Astrocyte (in vitro differentiated cells and primary cell): ENCODE measurements at regions not wholly inside any gene's neighbourhood (a gene's known extent, or its start where the extent isn't known, plus 50 kb on each side); places are given as distances from the start of the nearest gene placed in this dataset.

Experiments
- DNase-seq: peaks from one replicate; pipeline ENCODE4 v3.0.0-alpha.2; 2010; ENCODE audit warnings: low read depth
- FAIRE-seq: peaks from 2 replicates; lab custom pipeline; 2011; peaks lifted over from hg19 to GRCh38; lab: Jason Lieb, UNC
- H2AFZ ChIP-seq: 2 replicates; pipeline ENCODE4 v1.6.0; 2012; ENCODE audit warnings: low read depth, low read length, inconsistent platforms
- H3K27ac ChIP-seq: 2 replicates; pipeline ENCODE4 v1.5.1; 2011; ENCODE audit warnings: low read depth, low read length, inconsistent platforms
- H3K27me3 ChIP-seq: 2 replicates; pipeline ENCODE4 v1.6.0; 2011; ENCODE audit warnings: low read length, inconsistent platforms; ENCODE audit not compliant: insufficient read depth
- H3K36me3 ChIP-seq: 2 replicates; pipeline ENCODE4 v1.5.1; 2011; ENCODE audit warnings: low read length, inconsistent platforms; ENCODE audit not compliant: insufficient read depth
- H3K4me1 ChIP-seq: 2 replicates; pipeline ENCODE4 v1.5.1; 2011; ENCODE audit warnings: low read length, inconsistent platforms; ENCODE audit not compliant: insufficient read depth
- H3K4me2 ChIP-seq: 2 replicates; pipeline ENCODE4 v1.6.0; 2012; ENCODE audit warnings: low read length, inconsistent platforms
- H3K4me3 ChIP-seq: 2 replicates; pipeline ENCODE4 v1.5.1; 2011; ENCODE audit warnings: low read depth, mild to moderate bottlenecking, low read length, inconsistent platforms; ENCODE audit not compliant: insufficient read depth
- H3K79me2 ChIP-seq: 2 replicates; pipeline ENCODE4 v1.6.0; 2012; ENCODE audit warnings: mild to moderate bottlenecking, low read length, inconsistent platforms; ENCODE audit not compliant: insufficient read depth
- H3K9ac ChIP-seq: 2 replicates; pipeline ENCODE4 v1.6.0; 2012; ENCODE audit warnings: mild to moderate bottlenecking, low read length, inconsistent platforms
- H3K9me3 ChIP-seq: 2 replicates; pipeline ENCODE4 v1.5.1; 2012; ENCODE audit warnings: low read depth, mild to moderate bottlenecking, low read length, inconsistent platforms; ENCODE audit not compliant: insufficient read depth
- H4K20me1 ChIP-seq: 2 replicates; pipeline ENCODE4 v1.6.0; 2012; ENCODE audit warnings: low read length, inconsistent platforms; ENCODE audit not compliant: insufficient read depth
- H3K27ac Mint-ChIP-seq: one replicate; pipeline ENCODE4 v1.8.0; 2021; ENCODE audit warnings: mild to moderate bottlenecking, mixed read lengths; ENCODE audit not compliant: unreplicated experiment
- H3K27me3 Mint-ChIP-seq: one replicate; pipeline ENCODE4 v1.8.0; 2021; ENCODE audit warnings: low read depth, mixed read lengths; ENCODE audit not compliant: unreplicated experiment
- H3K36me3 Mint-ChIP-seq: one replicate; pipeline ENCODE4 v1.8.0; 2021; ENCODE audit warnings: low read depth, mixed read lengths; ENCODE audit not compliant: unreplicated experiment
- H3K4me1 Mint-ChIP-seq: one replicate; pipeline ENCODE4 v1.8.0; 2021; ENCODE audit warnings: low read depth, mixed read lengths; ENCODE audit not compliant: unreplicated experiment
- H3K4me3 Mint-ChIP-seq: one replicate; pipeline ENCODE4 v1.8.0; 2021; ENCODE audit warnings: mild to moderate bottlenecking, moderate library complexity, mixed read lengths; ENCODE audit not compliant: unreplicated experiment
- H3K9me3 Mint-ChIP-seq: one replicate; pipeline ENCODE4 v1.8.0; 2021; ENCODE audit warnings: mild to moderate bottlenecking, mixed read lengths; ENCODE audit not compliant: unreplicated experiment
- CTCF ChIP-seq: IDR thresholded peaks from 2 replicates; pipeline ENCODE4 v1.5.1; 2011; ENCODE audit warnings: low read depth, mild to moderate bottlenecking, inconsistent platforms, low read length, moderate library complexity; ENCODE audit not compliant: insufficient read depth
- EZH2 ChIP-seq: IDR thresholded peaks from 2 replicates; pipeline ENCODE4 v1.6.1; 2012; ENCODE audit warnings: mild to moderate bottlenecking, low read length, inconsistent platforms; ENCODE audit not compliant: insufficient read depth

GRCh38 chr3:33932010-33932764 is 133.8 kb downstream of the PDCD6IP start:
- H3K4me2 ChIP-seq: no peak overlapping the region
- FAIRE-seq (no peak), DNase-seq (no peak)
- peaks cover 2% of the 10 kb centered on the region for H3K27me3 ChIP-seq
- H3K4me1 ChIP-seq: no peaks in the 10 kb centered on the region
- no peak for TF ChIP-seq EZH2
- TF ChIP-seq CTCF: no peak
- H3K27ac ChIP-seq: no peak overlapping the region
- Mint-ChIP-seq H3K27me3 (peaks cover 15% of the 10 kb centered on the region), H3K4me1 (peaks cover 5% of the 10 kb centered on the region), H3K4me3 (no peak overlapping the region), H3K27ac (no peak overlapping the region), H3K36me3 (no peaks in the 10 kb centered on the region), H3K9me3 (peaks cover 7% of the 10 kb centered on the region)
- no peak overlapping the region for H2AFZ ChIP-seq
- H3K9me3 ChIP-seq: no peaks in the 10 kb centered on the region
- no peaks in the 10 kb centered on the region for H3K36me3 ChIP-seq
- H3K4me3 ChIP-seq: no peak overlapping the region
- no peaks in the 10 kb centered on the region for H3K79me2 ChIP-seq
- no peak overlapping the region for H3K9ac ChIP-seq
- no peaks in the 10 kb centered on the region for H4K20me1 ChIP-seq

DNA sequence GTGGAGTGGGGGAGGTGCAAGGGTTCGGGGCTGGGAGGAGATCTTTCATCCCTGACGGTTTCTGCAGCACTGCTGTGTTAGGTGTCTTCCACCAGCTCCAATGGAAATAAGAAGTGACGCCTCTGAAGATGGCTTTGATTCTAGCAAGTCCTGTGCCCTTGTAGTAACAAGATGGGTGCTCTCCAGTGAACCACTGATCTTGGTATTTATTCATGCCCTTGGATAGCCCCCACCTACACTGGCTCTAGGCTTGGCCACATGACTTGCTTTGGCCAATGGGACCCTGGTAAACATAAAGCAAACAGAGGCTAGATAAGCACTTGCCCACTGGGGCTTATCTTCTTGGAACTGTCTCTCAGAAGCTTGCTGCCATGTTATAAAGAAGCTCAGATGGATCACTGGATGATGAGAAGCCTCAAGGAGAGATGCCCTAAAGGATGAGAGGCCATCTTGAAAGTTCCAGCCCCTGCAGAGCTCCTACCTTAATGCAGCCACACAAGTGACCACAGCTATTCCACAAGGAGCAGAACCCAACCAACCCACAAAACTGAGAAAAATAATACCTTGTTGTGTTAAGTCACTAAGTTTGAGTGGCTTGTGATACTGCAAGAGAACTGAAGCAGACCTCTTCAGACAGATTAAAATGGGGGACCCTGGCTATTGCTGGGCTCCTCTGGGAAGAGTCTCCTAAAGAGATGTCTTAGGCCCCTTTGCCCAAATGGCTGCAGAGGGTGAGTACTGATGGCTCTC is 137.9 kb downstream of the PDCD6IP start:
- Mint-ChIP-seq H3K27ac (no peak overlapping the region), H3K4me3 (no peak overlapping the region), H3K9me3 (peaks cover 7% of the 10 kb centered on the region), H3K27me3 (peaks cover 3% of the 10 kb centered on the region), H3K4me1 (no peaks in the 10 kb centered on the region), H3K36me3 (no peaks in the 10 kb centered on the region)
- no peak overlapping the region for H2AFZ ChIP-seq
- H3K4me2 ChIP-seq: no peak overlapping the region
- H3K9me3 ChIP-seq: no peaks in the 10 kb centered on the region
- no peaks in the 10 kb centered on the region for H3K27me3 ChIP-seq
- FAIRE-seq: no peak
- no peak for DNase-seq
- TF ChIP-seq CTCF (no peak), EZH2 (no peak)
- no peak overlapping the region for H3K4me3 ChIP-seq
- no peak overlapping the region for H3K9ac ChIP-seq
- no peaks in the 10 kb centered on the region for H4K20me1 ChIP-seq
- H3K36me3 ChIP-seq: no peaks in the 10 kb centered on the region
- H3K4me1 ChIP-seq: no peaks in the 10 kb centered on the region
- H3K79me2 ChIP-seq: no peaks in the 10 kb centered on the region
- H3K27ac ChIP-seq: no peak overlapping the region
